ENCODE measurements at regions not wholly inside any gene's neighbourhood (a gene's known extent, or its start where the extent isn't known, plus 50 kb on each side); places are given as distances from the start of the nearest gene placed in this dataset.
"Not testable (repeated sequence)": the region's sequence is repeated elsewhere in the genome, so short reads cannot be mapped to it uniquely, and the experiment has no call there.

DNA sequence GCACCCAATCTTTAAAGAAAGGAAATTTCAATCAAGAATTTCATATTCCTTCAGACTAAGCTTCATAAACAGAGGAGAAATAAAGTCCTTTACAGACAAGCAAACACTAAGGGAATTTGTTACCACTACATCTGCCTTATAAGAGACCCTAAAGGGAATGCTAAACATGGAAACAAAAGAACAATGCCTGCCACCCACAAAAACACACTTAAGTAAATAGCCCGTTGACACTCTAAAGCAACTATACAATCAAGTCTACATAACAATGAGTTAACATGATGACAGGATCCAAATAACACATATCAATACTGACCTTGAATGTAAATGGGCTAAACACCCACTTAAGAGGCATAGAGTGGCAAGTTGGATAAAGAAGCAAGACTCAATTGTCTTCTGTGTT is 1056.9 kb upstream of the ATXN8OS start:
- DNase-seq, result no peak

DNA sequence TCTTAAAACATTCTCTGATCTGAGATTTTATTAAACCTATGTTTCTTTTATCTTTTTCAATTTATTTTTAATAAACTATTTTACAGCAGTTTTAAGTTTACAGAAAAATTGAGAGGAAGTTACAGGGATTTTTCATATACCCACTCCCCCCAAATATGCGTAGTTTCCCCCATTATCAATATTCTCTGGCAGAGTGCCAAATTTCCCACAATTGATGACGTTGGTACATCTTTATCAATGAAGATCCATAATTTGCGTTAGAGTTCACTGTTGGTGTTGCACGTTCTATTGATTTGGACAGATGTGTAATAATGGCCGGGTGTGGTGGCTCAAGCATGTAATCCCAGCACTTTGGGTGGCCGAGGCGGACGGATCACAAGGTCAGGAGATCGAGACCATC is 1063.0 kb upstream of the ATXN8OS start:
- DNase-seq, result no peak

DNA sequence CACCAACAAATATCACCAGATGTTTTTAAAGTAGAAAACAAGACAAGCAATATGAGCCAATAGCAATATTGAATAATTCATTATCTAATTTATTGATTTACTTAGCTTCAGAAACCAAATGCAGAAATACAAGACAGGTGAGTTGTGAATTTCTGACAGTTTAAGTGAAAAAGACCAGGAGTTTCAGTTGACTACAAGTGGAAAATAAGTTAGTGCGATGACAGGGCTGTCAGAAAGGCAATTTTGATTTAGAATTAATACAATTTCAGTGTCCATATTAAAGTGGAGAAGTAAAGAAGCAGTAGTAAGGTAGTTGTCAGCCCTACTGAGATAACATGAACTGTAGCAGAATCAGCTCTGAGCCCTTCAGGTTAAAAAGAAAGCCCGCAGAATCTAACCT is 1066.7 kb upstream of the ATXN8OS start:
- no peak for DNase-seq

DNA sequence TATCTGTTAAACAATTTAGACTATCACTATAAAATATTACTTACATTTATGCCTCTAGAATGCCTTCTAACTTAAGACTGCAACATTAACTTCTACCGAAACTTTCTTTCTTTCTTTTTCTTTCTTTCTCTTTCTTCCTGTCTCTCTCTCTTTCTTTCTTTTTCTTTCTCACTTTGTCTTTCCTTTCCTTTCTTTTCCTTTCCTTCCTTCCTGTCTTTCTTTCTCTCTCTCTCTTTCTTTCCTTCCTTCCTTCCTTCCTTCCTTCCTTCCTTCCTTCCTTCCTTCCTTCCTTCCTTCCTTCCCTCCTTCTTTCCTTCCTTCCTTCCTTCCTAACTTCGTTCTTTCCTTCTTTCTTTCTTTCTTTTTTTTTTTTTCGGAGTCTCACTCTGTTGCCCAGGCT is 1071.9 kb upstream of the ATXN8OS start:
- DNase-seq, result no peak

DNA sequence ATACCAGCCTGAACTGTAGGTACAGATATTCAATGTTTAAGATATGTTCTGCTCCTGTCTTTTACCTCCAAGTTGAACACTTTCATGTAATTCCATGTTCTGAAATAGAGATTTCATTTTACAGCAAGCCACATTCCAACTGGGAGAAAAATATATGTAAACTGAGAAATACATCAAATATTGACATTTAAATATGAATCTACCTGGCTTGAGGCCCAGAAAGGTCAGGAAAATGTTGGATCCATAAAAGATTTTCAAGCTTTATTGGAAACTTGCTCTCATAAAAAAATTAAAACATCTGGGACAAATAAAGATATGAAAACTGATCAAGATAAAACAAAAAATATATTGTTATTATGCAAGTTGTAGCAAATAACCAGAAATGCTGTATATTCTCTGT is 1078.7 kb upstream of the ATXN8OS start:
- no peak for DNase-seq

DNA sequence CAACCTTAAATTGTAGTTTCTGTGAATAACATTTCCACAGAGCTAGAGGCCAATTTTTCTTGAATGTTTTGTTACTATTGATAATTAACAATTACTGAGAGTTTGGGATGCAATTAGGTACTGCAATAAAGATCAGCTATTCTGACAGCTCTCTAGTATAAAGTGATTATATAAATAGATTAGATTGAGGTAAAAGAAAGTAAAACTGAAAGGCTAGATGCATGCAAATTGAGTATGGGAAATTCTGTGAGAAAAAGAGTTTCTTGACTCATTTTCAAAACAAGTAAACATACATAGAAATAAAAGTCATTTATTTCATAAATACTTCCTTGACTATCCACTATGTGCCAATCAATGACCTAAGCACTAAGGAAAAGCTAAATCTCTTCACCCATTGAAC is 1087.5 kb upstream of the ATXN8OS start:
- DNase-seq, result no peak

DNA sequence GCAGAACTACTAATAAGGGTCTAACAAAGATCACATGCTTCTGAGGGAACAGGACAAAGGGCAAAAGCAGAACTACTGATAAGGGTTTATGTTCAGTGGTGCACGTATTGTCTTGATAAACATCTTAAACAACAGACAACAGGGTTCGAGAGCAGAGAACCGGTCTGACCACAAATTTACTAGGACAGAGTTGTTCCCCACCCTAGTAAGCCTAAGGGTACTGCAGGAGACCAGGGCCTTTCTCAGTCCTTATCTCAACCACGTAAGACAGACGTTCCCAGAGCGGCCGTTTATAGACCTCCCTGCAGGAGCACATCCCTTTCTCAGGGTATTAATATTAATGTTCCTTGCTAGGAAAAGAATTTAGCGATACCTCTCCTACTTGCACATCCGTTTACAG is 1089.5 kb upstream of the ATXN8OS start:
- DNase-seq, result not testable (repeated sequence)

DNA sequence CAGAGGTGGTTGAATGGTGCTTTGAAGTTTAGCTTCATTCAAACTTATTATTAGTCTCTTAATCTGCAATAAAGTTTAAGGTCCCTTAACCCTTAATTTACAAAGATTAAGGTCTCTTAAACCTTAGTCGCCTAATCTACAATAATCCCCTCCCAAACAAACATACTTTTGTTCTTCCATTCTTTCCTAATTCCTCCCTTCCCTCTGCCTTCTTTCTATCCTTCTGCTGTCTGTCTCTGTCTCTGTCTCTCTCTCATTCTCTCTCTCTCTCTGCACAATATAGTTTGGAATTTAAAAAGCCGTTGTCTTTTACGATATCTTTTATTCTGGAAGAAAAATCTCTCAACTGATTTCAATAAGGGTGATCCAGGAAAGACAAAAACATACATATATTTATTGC is 1096.8 kb upstream of the ATXN8OS start:
- DNase-seq, result no peak

DNA sequence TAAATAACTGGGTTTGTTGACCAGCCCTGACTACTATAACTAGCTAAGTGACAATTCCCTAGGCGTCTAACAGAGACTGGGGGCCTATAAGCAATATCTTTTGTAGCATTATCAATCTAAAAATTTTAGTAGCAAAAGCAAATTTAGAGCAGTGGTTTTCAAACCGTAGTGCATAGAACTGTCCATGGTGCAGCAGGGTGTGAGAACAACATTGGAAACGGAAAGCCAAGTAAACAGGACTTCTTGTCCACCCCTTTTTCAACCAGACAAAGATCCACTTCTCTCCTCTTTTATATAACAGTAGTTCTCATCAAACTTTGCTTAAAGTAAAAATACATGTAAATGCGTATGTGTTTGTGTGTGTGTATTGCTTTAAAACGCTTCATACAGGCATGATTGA is 1099.1 kb upstream of the ATXN8OS start:
- no peak for DNase-seq

DNA sequence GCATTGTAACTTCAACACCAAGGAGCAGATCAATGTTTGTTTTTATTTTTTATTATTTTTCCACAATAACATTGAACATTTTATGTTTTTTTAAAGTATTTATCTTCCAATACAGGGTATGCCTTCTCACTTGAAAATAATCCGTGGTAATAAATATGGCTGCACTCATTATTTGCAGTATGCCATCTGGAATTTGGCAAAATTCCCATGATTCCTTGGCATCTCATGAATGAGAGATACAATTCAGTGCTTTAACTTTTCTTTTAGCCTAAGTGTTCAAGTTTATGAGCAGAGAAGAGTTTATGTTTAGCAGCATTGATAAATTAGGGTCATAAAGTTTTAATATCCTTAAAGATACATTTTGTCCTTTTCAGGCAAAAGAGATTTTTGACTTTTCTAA is 1109.6 kb upstream of the ATXN8OS start:
- DNase-seq, result no peak

DNA sequence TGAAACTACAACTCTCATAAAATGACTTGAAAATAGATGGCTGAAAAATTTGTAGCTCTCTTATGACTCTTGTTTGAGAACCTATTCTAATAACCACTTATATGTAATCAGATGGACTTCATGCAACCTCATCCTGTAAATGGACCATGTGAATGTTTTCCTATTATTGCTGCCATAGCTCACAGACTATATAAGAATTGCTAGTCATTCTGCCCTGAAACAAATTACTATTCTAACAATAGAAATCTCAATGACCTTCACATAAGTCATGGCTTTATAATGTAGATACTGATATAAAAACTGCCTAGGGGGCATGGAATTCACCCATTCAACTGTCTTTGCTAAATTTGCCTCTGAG is 1111.0 kb upstream of the ATXN8OS start:
- DNase-seq, result no peak

DNA sequence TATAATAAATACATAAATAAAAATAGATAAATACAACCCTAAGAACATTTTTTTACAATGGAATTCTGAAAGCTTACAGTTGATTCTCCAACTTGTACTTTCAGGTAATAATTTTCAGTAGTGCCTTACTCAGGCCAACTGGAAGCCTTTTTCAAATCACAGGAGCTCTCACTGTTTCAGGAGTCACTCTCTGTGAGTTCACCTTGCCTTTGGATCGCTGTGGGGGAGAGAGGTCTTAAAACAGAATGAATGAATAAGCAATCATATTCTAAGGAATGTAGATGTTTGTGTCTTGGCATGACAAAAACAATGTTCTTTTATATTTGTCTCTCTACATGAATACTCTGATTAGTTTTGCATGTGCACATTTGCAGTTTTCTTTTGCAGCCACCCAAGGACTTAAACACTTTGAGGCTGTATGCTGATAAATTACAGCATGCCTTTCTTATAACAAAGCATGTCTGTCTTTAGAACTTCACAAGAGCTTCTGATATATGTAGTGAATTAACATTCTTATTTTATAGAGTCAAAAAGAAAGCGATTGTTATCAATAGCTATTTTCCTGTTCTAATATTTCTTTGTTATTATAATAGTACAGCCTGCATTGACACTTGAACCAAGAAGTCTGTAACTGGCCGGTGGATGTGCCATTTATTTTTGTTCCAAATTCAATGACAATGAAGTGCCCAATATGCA is 1111.5 kb upstream of the ATXN8OS start:
- no peak for DNase-seq

DNA sequence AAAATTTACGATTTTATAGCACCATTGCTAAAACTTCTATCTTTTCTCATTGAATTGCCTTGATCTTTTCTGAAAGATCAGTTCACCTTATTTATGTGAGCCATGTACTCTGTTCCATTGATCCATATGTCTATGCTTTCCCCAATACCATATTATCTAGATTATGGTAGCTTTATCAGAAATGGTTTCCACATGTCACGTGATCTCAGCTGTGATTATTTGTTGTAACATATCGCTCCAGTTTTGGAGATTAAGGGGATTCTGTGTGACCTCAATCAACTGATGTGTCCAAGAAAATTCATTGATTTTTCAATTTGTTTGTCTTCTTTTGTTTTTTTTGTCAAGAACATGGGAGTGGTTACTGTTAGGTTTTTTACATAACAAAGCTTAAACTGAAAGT is 1114.5 kb upstream of the ATXN8OS start:
- no peak for DNase-seq

DNA sequence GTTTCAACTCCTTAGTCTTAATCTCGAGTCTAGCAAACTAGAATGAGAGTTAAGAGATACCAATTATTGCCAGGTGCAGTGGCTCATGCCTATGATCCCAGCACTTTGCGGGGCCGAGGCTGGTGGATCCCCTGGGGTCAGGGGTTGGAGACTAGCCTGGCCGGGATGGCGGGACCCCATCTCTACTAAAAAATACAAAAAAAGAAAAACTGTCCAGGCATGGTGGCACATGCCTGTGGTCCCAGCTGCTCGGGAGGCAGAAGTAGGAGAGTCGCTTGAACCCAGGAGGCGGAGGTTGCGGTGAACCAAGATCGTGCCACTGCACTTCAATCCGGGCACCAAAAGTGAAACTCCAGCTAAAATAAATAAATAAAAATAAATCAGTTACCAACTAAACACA is 1119.5 kb upstream of the ATXN8OS start:
- DNase-seq, result no peak

DNA sequence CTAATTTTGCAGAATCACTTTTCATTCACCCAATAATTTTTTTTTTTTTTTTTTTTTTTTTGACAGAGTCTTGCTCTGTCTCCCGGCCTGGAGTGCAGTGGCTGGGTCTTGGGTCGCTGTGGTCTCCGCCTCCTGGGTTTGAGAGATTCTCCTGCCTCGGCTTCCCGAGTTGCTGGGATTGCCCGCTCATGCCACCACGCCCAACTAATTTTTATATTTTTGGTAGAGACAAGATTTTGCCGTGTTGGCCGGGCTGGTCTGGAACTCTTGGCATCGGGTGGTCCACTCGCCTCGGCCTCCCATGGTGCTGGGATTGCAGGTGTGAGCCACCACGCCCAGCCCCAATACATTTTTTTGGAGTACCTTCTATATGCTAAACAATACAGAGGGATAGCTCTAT is 1120.0 kb upstream of the ATXN8OS start:
- DNase-seq, result no peak

DNA sequence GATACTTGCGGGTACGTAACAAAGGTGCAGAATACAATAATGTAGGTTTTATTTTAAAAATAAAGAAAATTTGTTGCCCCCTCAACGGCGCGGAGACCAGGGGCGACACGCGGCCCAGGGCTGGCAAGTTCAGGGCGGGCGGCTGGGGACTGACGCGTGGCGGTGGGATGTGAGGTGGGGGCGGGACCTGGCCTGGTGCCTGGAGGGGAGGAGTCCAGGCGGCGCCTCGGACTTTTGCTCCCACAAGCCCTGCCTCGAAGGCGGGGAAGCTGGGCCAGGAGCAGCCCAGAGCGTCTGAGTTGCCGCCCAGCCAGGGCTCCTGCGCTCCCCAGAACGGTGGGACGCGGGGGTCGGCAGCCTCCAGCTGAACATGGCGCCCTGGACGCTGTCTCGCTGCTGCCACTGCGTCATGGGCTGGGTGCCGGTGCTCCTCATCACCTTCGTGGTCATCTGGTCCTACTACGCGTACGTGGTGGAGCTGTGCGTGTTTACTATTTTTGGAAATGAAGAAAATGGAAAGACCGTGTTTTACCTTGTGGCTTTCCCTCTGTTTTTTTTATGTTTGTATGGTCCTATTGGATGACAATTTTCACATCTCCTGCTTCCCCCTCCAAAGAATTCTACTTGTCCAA is 1122.8 kb upstream of the ATXN8OS start:
- no peak for DNase-seq

DNA sequence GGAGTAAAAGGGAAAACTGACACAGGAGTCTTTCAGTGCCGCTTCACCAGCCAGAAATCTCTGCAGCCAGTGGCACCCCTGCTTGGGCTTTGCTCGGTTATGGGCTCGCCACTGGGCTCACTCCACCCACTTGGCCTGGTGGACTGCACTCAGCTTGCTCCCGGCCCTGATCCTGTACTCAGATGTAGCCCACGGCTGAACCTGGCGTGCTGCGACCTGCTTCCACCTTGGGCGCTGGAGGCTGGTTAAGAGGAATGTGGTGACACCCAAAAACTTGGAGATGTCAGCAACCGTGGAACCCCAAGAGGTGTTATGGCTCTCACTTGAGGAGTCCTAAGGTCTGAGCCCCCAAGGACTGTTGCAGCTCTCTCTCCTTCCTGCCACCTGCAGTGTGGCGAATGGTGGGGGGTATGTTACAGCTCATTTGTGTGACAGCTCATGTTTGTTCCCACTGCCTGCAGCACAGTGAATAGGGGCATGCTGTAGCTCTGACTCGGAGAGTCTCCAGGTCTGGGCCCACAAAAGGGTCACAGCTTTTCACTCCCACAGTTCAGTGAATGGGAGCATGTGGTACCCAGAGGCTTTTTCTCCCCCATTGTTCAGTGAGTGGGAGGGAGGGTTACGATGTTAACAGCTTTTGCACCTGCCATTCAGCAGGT is 1124.5 kb upstream of the ATXN8OS start:
- no peak for DNase-seq

DNA sequence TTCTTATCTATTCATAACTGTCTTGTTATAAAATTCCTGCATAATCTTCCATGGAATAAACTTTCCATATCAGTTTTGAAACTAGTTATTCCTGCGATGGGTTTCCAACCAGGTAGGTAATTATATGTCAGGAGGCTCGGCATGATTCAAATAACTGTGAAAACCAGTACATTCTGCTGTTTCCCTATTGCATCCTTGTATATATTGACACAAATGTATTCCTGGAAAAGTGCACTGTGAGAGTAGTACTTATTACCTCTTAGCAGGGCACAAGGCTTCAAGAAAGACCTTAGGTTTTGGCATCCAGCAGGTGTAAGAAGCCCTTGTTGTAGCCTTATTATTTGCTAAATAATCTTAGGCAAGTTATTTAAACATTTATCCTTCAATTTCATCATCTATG is 1131.3 kb upstream of the ATXN8OS start:
- DNase-seq, result no peak

DNA sequence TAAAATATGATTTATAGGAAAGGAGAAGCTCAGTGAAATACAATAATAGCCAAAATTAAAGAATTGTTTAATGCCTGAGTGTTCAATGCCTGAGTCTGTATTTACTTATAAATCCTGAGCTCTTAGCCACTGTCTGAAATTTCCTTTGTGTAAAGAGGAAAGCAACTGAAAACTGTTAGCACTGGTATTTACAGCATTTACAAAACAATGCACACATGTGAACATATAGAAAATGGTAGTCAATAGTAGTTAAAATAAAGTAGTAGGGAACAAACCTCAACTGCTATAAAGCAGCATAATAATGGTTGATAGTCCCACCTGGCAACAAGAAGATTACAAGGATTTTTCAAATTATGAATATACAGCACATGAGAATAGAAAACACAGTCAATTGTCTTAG is 1137.1 kb upstream of the ATXN8OS start:
- no peak for DNase-seq

DNA sequence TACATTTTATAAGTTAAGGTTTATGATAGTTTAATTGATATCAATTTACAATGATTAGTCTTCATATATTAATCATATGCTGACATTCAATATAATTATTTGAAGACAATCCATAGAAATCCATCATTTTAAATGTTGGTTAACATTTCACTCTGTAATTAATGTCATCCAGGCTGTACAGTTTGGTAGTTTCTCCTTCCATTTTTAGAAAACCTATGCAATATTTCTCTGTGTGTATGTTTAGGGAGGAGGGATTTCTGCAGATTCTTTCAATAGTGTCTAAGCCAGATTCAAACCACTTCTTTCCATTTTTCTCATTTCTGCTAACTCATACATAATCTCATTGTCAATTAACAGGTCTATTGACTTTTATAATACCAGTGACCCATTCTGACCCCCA is 1159.0 kb upstream of the ATXN8OS start:
- DNase-seq, result no peak

DNA sequence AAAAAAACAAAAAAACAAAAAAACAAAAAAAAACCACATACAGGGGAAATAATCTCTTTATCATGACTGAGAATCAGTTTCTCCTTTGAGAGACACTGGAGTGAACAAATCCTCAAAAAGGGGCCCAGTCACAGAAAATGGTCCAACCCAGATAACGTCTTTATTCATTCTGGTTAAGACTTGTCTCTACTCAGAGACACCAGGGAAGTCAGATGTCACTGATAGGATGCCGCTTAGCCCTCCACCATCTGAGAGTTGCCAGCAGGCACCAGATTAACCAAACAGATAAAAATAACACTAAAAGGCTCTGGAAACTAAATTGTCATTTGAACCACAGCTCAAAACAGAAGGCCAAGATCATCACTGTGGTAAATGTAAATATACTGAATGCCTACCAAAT is 1163.4 kb upstream of the ATXN8OS start:
- DNase-seq, result no peak

DNA sequence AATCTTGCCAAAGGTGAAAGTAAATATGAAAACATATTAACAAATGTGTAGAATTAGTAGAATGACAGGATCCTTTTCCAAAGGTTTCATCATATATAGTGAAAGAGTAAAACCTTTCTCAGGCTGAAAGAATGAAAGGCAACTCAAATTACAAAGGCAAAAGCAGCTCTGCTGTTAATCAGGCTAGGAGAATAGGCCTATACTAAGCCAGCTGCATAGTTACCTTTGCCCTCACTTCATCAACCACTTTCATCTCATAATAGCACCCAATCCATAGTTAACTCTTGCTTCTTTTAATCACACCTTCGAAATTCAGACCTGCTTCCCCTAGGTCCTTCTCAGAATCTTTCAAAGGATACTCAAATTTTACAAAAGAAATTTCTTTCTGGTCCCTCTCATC is 1167.6 kb upstream of the ATXN8OS start:
- no peak for DNase-seq

DNA sequence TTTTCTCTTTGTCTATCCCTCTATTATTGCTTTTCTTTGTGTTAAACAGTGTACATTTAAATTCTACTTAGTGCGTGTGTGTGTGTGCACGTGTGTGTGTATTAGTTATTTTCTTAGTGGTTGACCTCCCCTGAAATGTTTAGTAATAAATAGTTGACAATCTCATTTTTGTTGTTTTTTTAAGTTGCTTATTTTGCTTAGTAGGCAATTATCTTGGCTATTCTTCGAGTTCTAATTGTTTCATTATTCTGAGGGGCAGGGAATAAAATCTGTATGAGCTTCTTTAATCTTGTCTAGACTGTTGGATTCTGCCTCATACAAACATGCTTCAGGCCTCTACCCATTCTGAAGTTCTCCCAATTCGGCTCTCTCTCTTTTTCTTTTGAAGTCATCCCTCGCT is 1169.0 kb upstream of the ATXN8OS start:
- DNase-seq, result no peak

DNA sequence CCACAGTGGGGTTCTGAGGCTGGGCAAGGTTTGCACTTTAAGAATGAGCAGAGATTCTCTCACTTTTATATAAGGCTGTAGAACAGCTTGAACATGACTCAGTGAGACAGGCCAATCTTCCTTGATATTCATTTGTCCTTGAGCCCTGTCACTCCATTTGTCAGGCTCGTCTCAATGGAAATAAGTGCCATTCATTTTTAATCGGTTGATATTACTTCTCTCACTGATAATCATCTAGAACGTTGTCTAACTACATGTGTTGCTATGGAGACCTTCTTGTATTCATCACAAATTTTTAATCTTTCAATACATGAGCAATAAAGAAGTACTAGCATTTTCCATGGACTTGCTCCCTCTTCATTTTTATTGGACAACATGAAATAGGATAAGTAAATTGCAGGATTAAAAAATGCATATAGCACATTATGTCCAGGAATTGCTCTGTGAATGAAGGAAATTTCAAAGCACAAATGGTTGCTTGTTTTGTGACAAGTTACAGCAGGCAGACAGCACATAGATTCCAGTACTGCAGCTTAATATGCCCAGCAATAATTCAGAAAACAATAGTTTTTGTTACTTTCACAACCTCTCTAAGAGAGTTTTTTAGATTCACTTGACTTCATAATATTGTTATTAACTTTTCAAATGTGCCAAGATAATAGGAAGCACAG is 1178.4 kb upstream of the ATXN8OS start:
- DNase-seq, result no peak
